ENCODE measurements at regions not wholly inside any gene's neighbourhood (a gene's known extent, or its start where the extent isn't known, plus 50 kb on each side); places are given as distances from the start of the nearest gene placed in this dataset.
"Not testable (repeated sequence)": the region's sequence is repeated elsewhere in the genome, so short reads cannot be mapped to it uniquely, and the experiment has no call there.

DNA sequence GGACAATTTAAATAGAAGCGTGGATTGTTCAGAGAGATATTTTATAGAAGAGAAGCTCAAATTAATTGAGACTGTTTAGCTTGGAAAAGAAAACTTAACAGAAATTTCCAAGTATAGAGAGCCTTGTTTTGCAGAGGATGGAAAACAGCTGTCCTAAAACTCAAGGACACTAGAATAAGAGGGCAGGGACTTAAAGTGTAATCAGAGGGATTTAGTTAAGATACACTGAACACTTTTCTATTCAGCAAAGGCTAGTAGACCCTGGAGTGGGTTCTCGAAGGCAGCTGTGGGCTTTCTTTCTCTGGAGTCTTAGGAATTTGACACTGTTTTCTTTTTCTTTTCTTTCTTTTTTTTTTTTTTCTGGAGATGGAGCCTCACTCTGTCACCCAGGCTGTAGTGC is 92.7 kb upstream of the ARX start:
- intact Hi-C loops (cut with micrococcal nuclease), result no loop called here

GRCh38 chrX:25105221-25105620 is 89.5 kb upstream of the ARX start:
- Mint-ChIP-seq H3K4me1 (ENCODE audit: low read depth) (no peaks in the 10 kb centered on the region), H3K36me3 (ENCODE audit: low read depth) (no peaks in the 10 kb centered on the region), H3K27me3 (ENCODE audit: low read depth) (no peaks in the 10 kb centered on the region), H3K9me3 (no peaks in the 10 kb centered on the region), H3K27ac (no peak overlapping the region), H3K4me3 (no peak overlapping the region)
- CTCF ChIA-PET, result no interaction called here
- DNase-seq, result no peak
- intact Hi-C loops (cut with micrococcal nuclease), result no loop called here

More for the DNA sequence above, 92.7 kb upstream of the ARX start:
- H3K27me3 Mint-ChIP-seq (ENCODE audit: low read depth), result no peaks in the 10 kb centered on the region
- no peak for DNase-seq
- H3K4me1 Mint-ChIP-seq (ENCODE audit: low read depth), result no peaks in the 10 kb centered on the region
- CTCF ChIA-PET, result no interaction called here
- no peak overlapping the region for H3K4me3 Mint-ChIP-seq
- no peaks in the 10 kb centered on the region for H3K9me3 Mint-ChIP-seq
- H3K36me3 Mint-ChIP-seq (ENCODE audit: low read depth), result no peaks in the 10 kb centered on the region
- H3K27ac Mint-ChIP-seq, result no peak overlapping the region

- Mint-ChIP-seq H3K9me3 (no peaks in the 10 kb centered on the region), H3K4me1 (ENCODE audit: low read depth) (no peaks in the 10 kb centered on the region), H3K27me3 (ENCODE audit: low read depth) (peaks cover 2% of the 10 kb centered on the region), H3K4me3 (no peak overlapping the region), H3K36me3 (ENCODE audit: low read depth) (no peaks in the 10 kb centered on the region), H3K27ac (no peak overlapping the region)
- DNase-seq, result no peak
- intact Hi-C loops (cut with micrococcal nuclease), result no loop called here
- CTCF ChIA-PET, result interaction anchor here (0.6 kb wide), 1 partner anchor 354 kb away, joined by 5 read pairs; no protein-coding TSS in a partner anchor
These were observed 80.8 kb upstream of the ARX start for GRCh38 chrX:25096522-25097045.

DNA sequence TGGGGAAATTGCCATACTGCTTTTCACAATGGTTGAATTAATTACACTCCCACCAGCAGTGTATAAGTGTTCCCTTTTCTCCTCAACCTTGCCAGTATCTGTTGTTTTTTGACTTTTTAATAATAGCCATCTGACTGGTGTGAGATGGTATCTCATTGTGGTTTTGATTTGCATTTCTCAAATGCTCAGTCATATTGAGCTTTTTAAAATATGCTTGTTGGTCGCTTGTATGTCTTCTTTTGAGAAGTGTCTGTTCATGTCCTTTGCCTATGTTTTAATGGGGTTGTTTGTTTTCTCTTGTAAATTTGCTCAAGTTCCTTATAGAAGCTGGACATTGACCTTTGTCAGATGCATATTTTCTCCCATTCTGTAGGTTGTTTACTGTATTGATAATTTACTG is 75.4 kb upstream of the ARX start:
- CTCF ChIA-PET; H3K27me3 Mint-ChIP-seq (ENCODE audit: low read depth); H3K4me3 Mint-ChIP-seq; H3K9me3 Mint-ChIP-seq; H3K36me3 Mint-ChIP-seq (ENCODE audit: low read depth); DNase-seq; H3K4me1 Mint-ChIP-seq (ENCODE audit: low read depth); intact Hi-C loops (cut with micrococcal nuclease); H3K27ac Mint-ChIP-seq: not testable (repeated sequence)

DNA sequence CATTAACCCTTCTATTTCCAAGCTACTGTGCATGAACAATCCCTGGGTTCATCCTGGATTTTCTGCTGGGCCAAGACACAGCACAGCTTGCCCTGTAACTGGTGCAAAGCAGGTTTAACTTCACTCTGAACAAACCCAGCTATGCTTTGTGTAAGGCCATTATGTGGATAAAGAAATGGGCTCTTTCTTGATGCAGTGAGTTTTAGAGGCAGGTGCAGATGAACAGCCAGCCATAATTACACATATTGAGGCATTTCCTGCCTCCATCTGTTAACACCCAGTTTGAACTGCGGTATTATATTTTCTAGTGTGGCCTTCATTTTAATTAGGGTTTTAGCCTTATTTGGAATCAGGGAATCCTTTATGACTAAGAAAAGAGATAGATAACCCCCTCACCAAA is 68.7 kb upstream of the ARX start:
- no peak for DNase-seq
- Mint-ChIP-seq H3K36me3 (ENCODE audit: low read depth) (no peaks in the 10 kb centered on the region), H3K4me1 (ENCODE audit: low read depth) (no peaks in the 10 kb centered on the region), H3K27me3 (ENCODE audit: low read depth) (no peaks in the 10 kb centered on the region), H3K9me3 (peaks cover 2% of the 10 kb centered on the region), H3K4me3 (no peak overlapping the region), H3K27ac (no peak overlapping the region)
- CTCF ChIA-PET, result no interaction called here
- intact Hi-C loops (cut with micrococcal nuclease), result no loop called here

- no peaks in the 10 kb centered on the region for H3K4me1 Mint-ChIP-seq (ENCODE audit: low read depth)
- no peak for DNase-seq
- H3K4me3 Mint-ChIP-seq, result no peak overlapping the region
- no peak overlapping the region for H3K27ac Mint-ChIP-seq
- CTCF ChIA-PET, result no interaction called here
- H3K27me3 Mint-ChIP-seq (ENCODE audit: low read depth), result no peaks in the 10 kb centered on the region
- H3K9me3 Mint-ChIP-seq, result peaks cover 2% of the 10 kb centered on the region
- intact Hi-C loops (cut with micrococcal nuclease), result no loop called here
- H3K36me3 Mint-ChIP-seq (ENCODE audit: low read depth), result no peaks in the 10 kb centered on the region
These were observed 67.9 kb upstream of the ARX start for GRCh38 chrX:25083661-25084060.

GRCh38 chrX:25079020-25079419 is 63.3 kb upstream of the ARX start:
- Mint-ChIP-seq H3K36me3 (ENCODE audit: low read depth) (no peaks in the 10 kb centered on the region), H3K27me3 (ENCODE audit: low read depth) (no peaks in the 10 kb centered on the region), H3K9me3 (no peaks in the 10 kb centered on the region), H3K4me3 (no peak overlapping the region), H3K27ac (no peak overlapping the region), H3K4me1 (ENCODE audit: low read depth) (no peaks in the 10 kb centered on the region)
- intact Hi-C loops (cut with micrococcal nuclease), result no loop called here
- DNase-seq, result no peak
- CTCF ChIA-PET, result no interaction called here

- no peak overlapping the region for H3K27ac Mint-ChIP-seq
- no peak overlapping the region for H3K4me3 Mint-ChIP-seq
- intact Hi-C loops (cut with micrococcal nuclease), result no loop called here
- no peak for DNase-seq
- no peaks in the 10 kb centered on the region for H3K27me3 Mint-ChIP-seq (ENCODE audit: low read depth)
- H3K9me3 Mint-ChIP-seq, result no peaks in the 10 kb centered on the region
- no peaks in the 10 kb centered on the region for H3K4me1 Mint-ChIP-seq (ENCODE audit: low read depth)
- no peaks in the 10 kb centered on the region for H3K36me3 Mint-ChIP-seq (ENCODE audit: low read depth)
- CTCF ChIA-PET, result no interaction called here
These were observed 61.3 kb upstream of the ARX start for GRCh38 chrX:25076941-25077500.

GRCh38 chrX:25072247-25072646 is 56.5 kb upstream of the ARX start:
- intact Hi-C loops (cut with micrococcal nuclease), result no loop called here
- no peak for DNase-seq
- H3K9me3 Mint-ChIP-seq, result peaks cover 3% of the 10 kb centered on the region
- no peaks in the 10 kb centered on the region for H3K27me3 Mint-ChIP-seq (ENCODE audit: low read depth)
- H3K27ac Mint-ChIP-seq, result no peak overlapping the region
- no peak overlapping the region for H3K4me3 Mint-ChIP-seq
- CTCF ChIA-PET, result interaction anchor here (0.6 kb wide), 2 partner anchors 20 to 371 kb away, joined by 3 to 5 read pairs; no protein-coding TSS in a partner anchor
- no peaks in the 10 kb centered on the region for H3K36me3 Mint-ChIP-seq (ENCODE audit: low read depth)
- H3K4me1 Mint-ChIP-seq (ENCODE audit: low read depth), result peaks cover 7% of the 10 kb centered on the region

DNA sequence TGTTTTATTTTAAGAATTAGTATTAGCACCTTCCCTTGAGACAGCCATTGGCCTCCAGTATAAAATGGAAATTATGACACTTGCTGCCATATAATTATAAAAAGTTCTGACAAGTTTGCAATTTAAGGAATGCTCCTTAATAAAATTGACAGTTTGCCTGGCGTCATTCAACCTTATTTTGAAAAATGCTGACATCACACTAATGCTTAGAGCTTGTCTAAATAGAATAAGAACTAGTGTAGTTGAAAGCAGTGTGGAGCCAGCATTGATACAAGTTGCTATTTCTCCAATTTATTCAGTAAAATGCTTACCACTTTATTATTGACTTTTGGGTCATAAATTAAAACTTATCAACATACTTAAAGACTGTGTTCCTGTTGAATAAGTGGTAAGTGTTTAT is 54.3 kb upstream of the ARX start:
- CTCF ChIA-PET, result no interaction called here
- no peak for DNase-seq
- Mint-ChIP-seq H3K4me3 (no peak overlapping the region), H3K4me1 (ENCODE audit: low read depth) (peaks cover 7% of the 10 kb centered on the region), H3K9me3 (peaks cover 3% of the 10 kb centered on the region), H3K36me3 (ENCODE audit: low read depth) (no peaks in the 10 kb centered on the region), H3K27me3 (ENCODE audit: low read depth) (no peaks in the 10 kb centered on the region), H3K27ac (no peak overlapping the region)
- intact Hi-C loops (cut with micrococcal nuclease), result no loop called here

- Mint-ChIP-seq H3K9me3 (peaks cover 3% of the 10 kb centered on the region), H3K27me3 (ENCODE audit: low read depth) (no peaks in the 10 kb centered on the region), H3K36me3 (ENCODE audit: low read depth) (no peaks in the 10 kb centered on the region), H3K27ac (no peak overlapping the region), H3K4me3 (no peak overlapping the region), H3K4me1 (ENCODE audit: low read depth) (peaks cover 7% of the 10 kb centered on the region)
- no peak for DNase-seq
- CTCF ChIA-PET, result no interaction called here
- intact Hi-C loops (cut with micrococcal nuclease), result no loop called here
These were observed 53.4 kb upstream of the ARX start for GRCh38 chrX:25069209-25069608.

- H3K27ac Mint-ChIP-seq, result no peak overlapping the region
- CTCF ChIA-PET, result no interaction called here
- H3K27me3 Mint-ChIP-seq (ENCODE audit: low read depth), result no peaks in the 10 kb centered on the region
- H3K4me3 Mint-ChIP-seq, result no peak overlapping the region
- peaks cover 7% of the 10 kb centered on the region for H3K4me1 Mint-ChIP-seq (ENCODE audit: low read depth)
- H3K9me3 Mint-ChIP-seq, result peaks cover 3% of the 10 kb centered on the region
- no peak for DNase-seq
- intact Hi-C loops (cut with micrococcal nuclease), result no loop called here
- no peaks in the 10 kb centered on the region for H3K36me3 Mint-ChIP-seq (ENCODE audit: low read depth)
These were observed 52.6 kb upstream of the ARX start for GRCh38 chrX:25068340-25068739.

DNA sequence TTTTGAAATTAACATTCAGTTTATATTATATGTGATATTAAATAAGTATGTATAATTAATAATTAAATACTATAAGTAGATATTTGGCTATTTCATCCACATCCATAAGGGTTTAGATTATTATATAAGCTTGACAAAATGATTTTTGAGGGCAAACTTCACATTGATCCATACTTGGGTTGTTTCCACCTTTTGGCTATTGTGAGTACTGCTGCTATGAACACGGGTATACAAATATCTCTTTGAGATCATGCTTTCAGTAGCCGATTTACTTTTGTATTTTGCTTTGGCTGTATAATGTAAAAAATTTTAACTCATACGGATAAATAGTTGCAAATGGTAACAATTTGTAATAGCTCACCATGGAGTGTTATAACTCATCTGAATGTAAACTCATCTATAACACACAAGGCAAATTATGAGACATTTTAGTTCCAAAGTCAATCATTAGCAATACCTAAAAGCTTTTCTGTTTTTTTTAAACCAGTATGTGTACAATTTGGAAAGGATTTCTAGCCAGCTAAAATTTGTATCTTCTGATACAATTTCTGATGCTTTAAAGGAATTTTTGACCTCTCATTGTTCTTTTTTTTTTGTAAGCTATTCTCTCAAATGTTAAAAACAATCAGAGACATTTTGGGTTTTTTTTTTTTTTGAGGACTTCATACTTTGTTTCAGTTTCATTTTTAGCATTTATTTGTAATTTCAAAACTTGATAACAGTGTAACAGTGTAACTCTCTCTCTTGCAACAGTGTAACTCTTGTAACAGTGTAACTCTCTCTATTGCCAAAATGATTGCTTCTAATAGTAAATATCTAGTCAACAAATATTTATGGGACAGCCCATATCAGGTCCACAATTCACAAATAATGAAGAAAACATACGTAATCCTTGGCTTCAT is 51.8 kb upstream of the ARX start:
- Mint-ChIP-seq H3K27me3 (ENCODE audit: low read depth) (no peaks in the 10 kb centered on the region), H3K36me3 (ENCODE audit: low read depth) (no peaks in the 10 kb centered on the region), H3K27ac (no peak overlapping the region), H3K4me3 (no peak overlapping the region), H3K9me3 (peaks cover 3% of the 10 kb centered on the region), H3K4me1 (ENCODE audit: low read depth) (peaks cover 7% of the 10 kb centered on the region)
- CTCF ChIA-PET, result interaction anchor here (0.6 kb wide), 1 partner anchor 871 kb away, joined by 6 read pairs; no protein-coding TSS in a partner anchor
- intact Hi-C loops (cut with micrococcal nuclease), result no loop called here
- no peak for DNase-seq

Measured in activated naive CD4-positive, alpha-beta T cell treated with anti-CD3 and anti-CD28 coated beads for 36 hours (primary cell).